22Rv1 (cell line): ENCODE measurements at regions not wholly inside any gene's neighbourhood (a gene's known extent, or its start where the extent isn't known, plus 50 kb on each side); places are given as distances from the start of the nearest gene placed in this dataset.

Source experiments
- H3K27ac ChIP-seq: fragments of 450-650 bp; 2 replicates; pipeline ENCODE4 v1.5.1; 2017
- ZFX ChIP-seq: fragments of 450-650 bp; IDR thresholded peaks from 2 replicates; pipeline ENCODE4 v1.6.1; 2017; ENCODE audit warnings: antibody characterized with exemption, borderline replicate concordance
- TF ChIP-seq, protein P1 (sequence below): fragments of 450-650 bp; IDR thresholded peaks from 2 replicates; pipeline ENCODE4 v1.5.1; 2017; ENCODE audit warnings: mild to moderate bottlenecking

DNA sequence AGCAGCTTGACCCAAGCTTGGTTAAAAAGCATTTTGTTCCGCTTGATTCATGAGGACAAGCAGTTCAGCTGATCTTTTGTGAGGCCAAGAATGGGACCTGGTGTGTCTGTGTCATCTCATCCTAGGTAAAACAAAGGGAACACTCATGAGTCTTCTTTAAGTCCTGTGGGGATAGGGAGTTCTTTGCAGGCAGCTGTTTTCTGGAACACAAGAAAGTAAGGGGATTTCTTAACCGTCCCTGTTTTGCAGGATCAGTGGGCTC lies 134.5 kb upstream of the TMTC4 start:
- TF ChIP-seq ZFX: no peak
- TF ChIP-seq, protein P1, sequence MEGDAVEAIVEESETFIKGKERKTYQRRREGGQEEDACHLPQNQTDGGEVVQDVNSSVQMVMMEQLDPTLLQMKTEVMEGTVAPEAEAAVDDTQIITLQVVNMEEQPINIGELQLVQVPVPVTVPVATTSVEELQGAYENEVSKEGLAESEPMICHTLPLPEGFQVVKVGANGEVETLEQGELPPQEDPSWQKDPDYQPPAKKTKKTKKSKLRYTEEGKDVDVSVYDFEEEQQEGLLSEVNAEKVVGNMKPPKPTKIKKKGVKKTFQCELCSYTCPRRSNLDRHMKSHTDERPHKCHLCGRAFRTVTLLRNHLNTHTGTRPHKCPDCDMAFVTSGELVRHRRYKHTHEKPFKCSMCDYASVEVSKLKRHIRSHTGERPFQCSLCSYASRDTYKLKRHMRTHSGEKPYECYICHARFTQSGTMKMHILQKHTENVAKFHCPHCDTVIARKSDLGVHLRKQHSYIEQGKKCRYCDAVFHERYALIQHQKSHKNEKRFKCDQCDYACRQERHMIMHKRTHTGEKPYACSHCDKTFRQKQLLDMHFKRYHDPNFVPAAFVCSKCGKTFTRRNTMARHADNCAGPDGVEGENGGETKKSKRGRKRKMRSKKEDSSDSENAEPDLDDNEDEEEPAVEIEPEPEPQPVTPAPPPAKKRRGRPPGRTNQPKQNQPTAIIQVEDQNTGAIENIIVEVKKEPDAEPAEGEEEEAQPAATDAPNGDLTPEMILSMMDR: no peak
- no peak overlapping the region for H3K27ac ChIP-seq

DNA sequence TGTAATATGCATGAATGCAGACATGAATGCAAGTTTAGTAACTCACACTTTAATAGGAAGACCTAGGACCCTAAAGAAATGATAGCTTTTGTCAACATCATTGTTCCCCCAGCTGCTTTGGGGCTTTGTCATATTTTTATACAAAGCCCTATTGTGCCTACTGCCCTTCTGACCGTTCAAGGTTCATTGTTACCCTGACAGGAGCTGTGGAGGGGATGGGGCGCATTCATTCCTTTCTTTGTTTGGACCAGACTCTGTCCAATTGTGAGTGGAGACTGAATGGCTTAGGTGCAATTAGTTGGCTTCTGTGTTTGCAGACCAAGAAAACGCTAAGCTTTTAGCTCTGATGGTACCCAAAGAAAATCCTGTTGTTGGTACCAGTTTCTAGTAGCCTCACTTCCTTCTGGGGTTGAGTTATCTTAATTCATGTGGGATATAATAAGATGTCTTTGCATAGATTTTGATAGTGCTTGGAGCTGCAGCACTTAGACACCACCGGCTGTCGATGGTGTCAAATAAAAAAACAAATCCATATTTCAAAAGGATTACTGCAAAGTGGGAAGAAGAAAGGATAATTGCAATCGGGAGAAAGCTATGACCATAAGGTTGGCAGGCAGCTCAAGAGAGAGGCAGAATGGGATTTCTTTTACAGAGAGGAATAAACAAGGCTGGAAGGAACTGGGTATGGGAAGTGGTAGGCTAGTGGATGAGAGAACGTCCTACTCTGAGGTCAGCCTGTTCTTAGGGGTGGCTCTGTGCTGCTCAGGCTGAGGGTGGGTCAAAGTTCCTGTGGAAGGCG lies 133.9 kb upstream of the TMTC4 start:
- H3K27ac ChIP-seq: no peak overlapping the region
- no peak for TF ChIP-seq ZFX
- TF ChIP-seq, protein P1: no peak

DNA sequence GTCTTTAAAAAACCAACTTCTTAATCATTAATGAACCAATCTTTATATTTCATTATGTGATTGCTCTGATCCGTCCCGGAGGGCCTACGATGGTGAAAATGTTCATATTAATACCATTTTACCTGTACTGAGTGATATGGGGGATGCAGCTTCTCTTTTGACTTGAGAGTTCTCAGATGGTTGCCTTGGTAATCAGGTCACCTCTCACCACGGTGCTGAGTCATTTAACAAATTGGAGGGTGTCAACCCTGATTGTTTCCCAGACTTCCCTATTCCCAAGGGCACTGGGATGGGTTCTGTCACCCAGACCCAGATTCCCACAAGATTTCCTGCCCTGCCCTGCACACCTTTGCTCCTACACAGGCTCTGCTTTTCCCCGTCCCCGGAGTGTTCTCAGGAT lies 128.5 kb upstream of the TMTC4 start:
- TF ChIP-seq, protein P1: no peak
- TF ChIP-seq ZFX: no peak
- no peak overlapping the region for H3K27ac ChIP-seq

DNA sequence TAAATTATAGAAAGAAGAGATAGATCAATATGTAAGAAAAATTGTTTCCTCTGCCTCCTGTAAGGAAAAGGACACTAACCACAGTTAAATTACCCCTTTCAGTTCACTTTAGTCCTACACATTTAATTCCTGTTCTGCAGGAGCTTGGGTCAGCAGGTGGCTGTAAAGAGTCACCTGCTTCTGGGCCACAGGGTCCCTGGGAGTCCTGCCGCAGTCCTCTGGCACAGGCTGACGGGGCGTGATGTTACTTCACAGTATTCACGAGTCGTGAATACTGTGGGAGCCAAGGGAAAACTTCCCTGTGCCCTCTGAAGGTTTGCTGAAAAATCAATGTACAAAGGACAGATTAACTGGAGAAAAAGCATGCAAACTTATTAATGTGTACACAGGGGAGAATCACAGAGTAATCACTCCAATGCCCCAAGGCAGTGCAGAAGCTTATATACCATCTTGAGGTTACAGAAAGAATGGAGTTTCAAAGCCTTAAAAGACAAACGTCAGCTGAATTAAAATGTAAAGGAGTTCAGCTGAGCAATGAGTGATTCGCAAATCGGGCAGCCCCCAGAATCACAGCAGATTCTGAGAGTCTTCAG lies 125.8 kb upstream of the TMTC4 start:
- no peak for TF ChIP-seq ZFX
- TF ChIP-seq, protein P1: no peak

DNA sequence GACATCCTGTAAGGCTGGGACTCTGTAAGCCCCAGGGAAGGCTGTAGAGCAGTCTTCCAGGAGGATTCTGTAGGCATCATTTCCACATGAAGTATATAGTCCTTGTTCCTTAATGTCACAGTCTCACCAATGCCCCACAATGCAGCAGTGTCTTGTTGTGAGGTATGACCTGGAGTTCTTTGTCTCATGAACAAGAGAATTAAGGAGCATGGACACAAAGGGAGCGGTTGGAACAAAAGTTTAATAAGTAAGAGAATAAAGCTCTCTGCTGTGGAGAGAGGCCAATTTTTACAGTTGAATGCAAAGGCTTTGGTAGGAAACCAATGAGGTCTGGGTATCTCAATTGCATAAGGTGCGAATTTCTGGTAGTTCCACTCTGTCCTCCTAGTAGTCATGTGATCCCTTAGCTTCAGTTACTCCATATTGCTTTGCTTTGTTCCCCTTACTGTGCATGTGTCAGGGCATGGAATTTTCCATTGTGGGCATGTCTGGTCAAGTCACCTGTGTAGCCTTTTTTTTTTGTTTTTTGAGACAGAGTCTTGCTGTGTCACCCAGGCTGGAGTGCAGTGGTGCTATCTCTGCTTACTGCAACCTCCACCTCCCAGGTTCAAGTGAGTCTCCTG lies 124.3 kb upstream of the TMTC4 start:
- TF ChIP-seq, protein P1: no peak
- no peak for TF ChIP-seq ZFX
- no peak overlapping the region for H3K27ac ChIP-seq

More for the DNA sequence above, 125.8 kb upstream of the TMTC4 start:
- H3K27ac ChIP-seq: no peak overlapping the region

DNA sequence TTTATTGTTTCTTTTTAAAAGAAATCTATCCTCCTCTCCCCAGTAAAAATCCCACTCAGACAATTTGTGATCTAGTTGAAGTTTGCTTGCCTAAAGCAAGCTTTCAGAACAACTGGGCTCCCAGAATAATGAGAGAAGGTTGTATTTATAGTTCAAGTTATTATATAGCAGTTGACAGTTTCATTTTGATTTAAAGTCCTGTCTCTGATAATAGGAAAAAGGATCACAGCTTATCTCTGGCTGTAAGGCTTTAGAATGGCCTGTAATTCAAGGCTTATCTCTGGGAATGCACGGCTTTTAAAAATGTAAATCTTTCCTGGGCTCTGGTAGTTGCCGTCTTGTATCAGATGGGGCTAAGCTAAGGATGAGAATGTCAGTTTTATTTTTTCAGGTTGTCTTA lies 123.3 kb upstream of the TMTC4 start:
- no peak for TF ChIP-seq ZFX
- TF ChIP-seq, protein P1: no peak
- no peak overlapping the region for H3K27ac ChIP-seq

DNA sequence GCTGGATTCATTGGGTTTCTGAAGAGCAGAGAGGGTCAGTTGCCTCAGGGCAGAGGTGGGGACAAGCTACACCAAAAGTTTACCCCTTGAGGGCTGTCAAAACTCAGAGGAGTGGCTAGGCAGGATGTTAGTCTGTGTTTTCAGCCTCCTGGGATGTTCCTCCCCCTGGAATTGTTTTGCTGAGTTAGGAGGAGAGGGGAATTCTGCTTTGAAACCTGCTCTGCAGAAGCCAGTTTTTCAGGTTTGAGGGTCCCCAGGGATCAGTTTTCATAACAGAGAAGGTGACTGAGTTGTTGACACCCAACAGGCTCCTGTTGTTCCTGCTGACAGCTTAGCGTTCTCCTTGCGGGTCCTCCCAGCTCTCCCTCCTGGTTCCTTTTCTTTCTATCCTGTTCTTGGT lies 121.9 kb upstream of the TMTC4 start:
- no peak for TF ChIP-seq ZFX
- TF ChIP-seq, protein P1: no peak
- no peak overlapping the region for H3K27ac ChIP-seq
